Trophoblast cell (in vitro differentiated cells and primary cell): ENCODE measurements at regions not wholly inside any gene's neighbourhood (a gene's known extent, or its start where the extent isn't known, plus 50 kb on each side); places are given as distances from the start of the nearest gene placed in this dataset.

Experiments
- DNase-seq, 2 donors: peaks; one replicate each; pipeline ENCODE4 v3.0.0-alpha.2; 2016
- H2AFZ ChIP-seq: 2 replicates; pipeline ENCODE4 v1.6.1; 2013; ENCODE audit warnings: low read length, moderate library complexity, mild to moderate bottlenecking; ENCODE audit not compliant: insufficient read depth, poor library complexity
- H2AK5ac ChIP-seq: 2 replicates; pipeline ENCODE4 v1.6.1; 2013; ENCODE audit warnings: mild to moderate bottlenecking, low read length
- H2BK120ac ChIP-seq: 2 replicates; pipeline ENCODE4 v1.6.1; 2013; ENCODE audit warnings: low read length, mild to moderate bottlenecking, moderate library complexity; ENCODE audit not compliant: insufficient read depth, poor library complexity
- H2BK12ac ChIP-seq: 2 replicates; pipeline ENCODE4 v1.6.1; 2013; ENCODE audit warnings: mild to moderate bottlenecking, low read length, moderate library complexity
- H2BK5ac ChIP-seq: 2 replicates; pipeline ENCODE4 v1.6.1; 2013; ENCODE audit warnings: low read length, low read depth, moderate library complexity, mild to moderate bottlenecking; ENCODE audit not compliant: poor library complexity
- H3K14ac ChIP-seq: 2 replicates; pipeline ENCODE4 v1.6.1; 2013; ENCODE audit warnings: mild to moderate bottlenecking, low read length
- H3K18ac ChIP-seq: 2 replicates; pipeline ENCODE4 v1.6.1; 2013; ENCODE audit warnings: mild to moderate bottlenecking, low read length
- H3K23ac ChIP-seq: 2 replicates; pipeline ENCODE4 v1.6.1; 2013; ENCODE audit warnings: low read length
- H3K27ac ChIP-seq: 2 replicates; pipeline ENCODE4 v1.5.1; 2013; ENCODE audit warnings: low read depth, mild to moderate bottlenecking, inconsistent platforms, low read length, moderate library complexity
- H3K27me3 ChIP-seq: 2 replicates; pipeline ENCODE4 v1.6.1; 2013; ENCODE audit warnings: inconsistent platforms, mild to moderate bottlenecking, low read length, moderate library complexity; ENCODE audit not compliant: insufficient read depth
- H3K36me3 ChIP-seq, 2 experiments: 1 replicate in 1 of 2; 2 replicates in 1 of 2; pipeline ENCODE4 v1.6.1; 2013; ENCODE audit warnings: low read length in 2 of 2, mild to moderate bottlenecking in 2 of 2, moderate library complexity in 1 of 2; ENCODE audit not compliant: insufficient read depth in 2 of 2, control insufficient read depth in 1 of 2
- H3K4ac ChIP-seq: 2 replicates; pipeline ENCODE4 v1.6.1; 2013; ENCODE audit warnings: low read depth, mild to moderate bottlenecking, low read length, moderate library complexity
- H3K4me1 ChIP-seq, 2 experiments: 1 replicate in 1 of 2; 2 replicates in 1 of 2; pipeline ENCODE4 v1.6.1; 2013; ENCODE audit warnings: low read length in 2 of 2, mild to moderate bottlenecking in 2 of 2, moderate library complexity in 1 of 2; ENCODE audit not compliant: insufficient read depth in 2 of 2, control insufficient read depth in 1 of 2
- H3K4me2 ChIP-seq: 2 replicates; pipeline ENCODE4 v1.6.1; 2013; ENCODE audit warnings: inconsistent platforms, mild to moderate bottlenecking, low read length, moderate library complexity
- H3K4me3 ChIP-seq: 2 replicates; pipeline ENCODE4 v1.5.1; 2013; ENCODE audit warnings: mild to moderate bottlenecking, low read depth, low read length, inconsistent platforms
- H3K79me1 ChIP-seq: one replicate; pipeline ENCODE4 v1.6.1; 2013; ENCODE audit warnings: low read length
- H3K79me2 ChIP-seq: 2 replicates; pipeline ENCODE4 v1.6.1; 2013; ENCODE audit warnings: low read length, mild to moderate bottlenecking; ENCODE audit not compliant: control insufficient read depth, insufficient read depth, poor library complexity
- H3K9ac ChIP-seq: 2 replicates; pipeline ENCODE4 v1.6.1; 2013; ENCODE audit warnings: mild to moderate bottlenecking, low read length
- H3K9me3 ChIP-seq: 2 replicates; pipeline ENCODE4 v1.6.1; 2013; ENCODE audit warnings: low read depth, mild to moderate bottlenecking, control low read depth, inconsistent platforms, low read length; ENCODE audit not compliant: insufficient read depth
- H4K12ac ChIP-seq: 2 replicates; pipeline ENCODE4 v1.6.1; 2013; ENCODE audit warnings: low read depth, mild to moderate bottlenecking, low read length, moderate library complexity
- H4K8ac ChIP-seq: 2 replicates; pipeline ENCODE4 v1.6.1; 2013; ENCODE audit warnings: low read depth, mild to moderate bottlenecking, low read length, moderate library complexity
- H4K91ac ChIP-seq: one replicate; pipeline ENCODE4 v1.6.1; 2013; ENCODE audit warnings: low read depth, mild to moderate bottlenecking, low read length, moderate library complexity
- WGBS: extraction: QIAGEN DNeasy Blood & Tissue Kit; methylation state at CpG from one replicate; pipeline ENCODE4 v1.1.7; 2013; ENCODE audit warnings: missing lambda C conversion rate; ENCODE audit not compliant: insufficient read length, insufficient coverage; ENCODE audit errors: extremely low coverage; 5-methylcytosine and 5-hydroxymethylcytosine counted together

GRCh38 chr2:81266106-81266505 is 961.6 kb upstream of the LRRTM1 start:
- no peak overlapping the region for H2AK5ac ChIP-seq
- no peak overlapping the region for H3K27ac ChIP-seq
- no peaks in the 10 kb centered on the region for H3K79me1 ChIP-seq
- H3K18ac ChIP-seq: no peak overlapping the region
- H3K79me2 ChIP-seq: no peaks in the 10 kb centered on the region
- DNase-seq: peak in 1 of 2 donors; percentile 4
- no peak overlapping the region for H2AFZ ChIP-seq
- H4K12ac ChIP-seq: no peak overlapping the region
- H3K14ac ChIP-seq: no peak overlapping the region
- H3K36me3 ChIP-seq: no peaks in the 10 kb centered on the region
- no peak overlapping the region for H2BK12ac ChIP-seq
- H3K4me3 ChIP-seq: no peak overlapping the region
- WGBS: no CpG with 5 or more reads among the region's 1 CpG
- H3K4me1 ChIP-seq: no peaks in the 10 kb centered on the region
- H3K27me3 ChIP-seq: no peaks in the 10 kb centered on the region
- no peak overlapping the region for H2BK120ac ChIP-seq
- H4K8ac ChIP-seq: no peak overlapping the region
- no peak overlapping the region for H3K4me2 ChIP-seq
- H3K9me3 ChIP-seq: no peaks in the 10 kb centered on the region
- no peak overlapping the region for H2BK5ac ChIP-seq
- H3K4ac ChIP-seq: no peak overlapping the region
- H3K23ac ChIP-seq: no peak overlapping the region
- no peak overlapping the region for H3K9ac ChIP-seq
- no peak overlapping the region for H4K91ac ChIP-seq

- H3K9ac ChIP-seq: no peak overlapping the region
- no peak overlapping the region for H3K4me2 ChIP-seq
- no peaks in the 10 kb centered on the region for H3K4me1 ChIP-seq
- H3K79me2 ChIP-seq: no peaks in the 10 kb centered on the region
- H3K23ac ChIP-seq: no peak overlapping the region
- no peak overlapping the region for H2BK120ac ChIP-seq
- H4K91ac ChIP-seq: no peak overlapping the region
- no peaks in the 10 kb centered on the region for H3K27me3 ChIP-seq
- H3K4ac ChIP-seq: no peak overlapping the region
- no peak overlapping the region for H2BK5ac ChIP-seq
- H4K8ac ChIP-seq: no peak overlapping the region
- no peak overlapping the region for H2BK12ac ChIP-seq
- H3K9me3 ChIP-seq: no peaks in the 10 kb centered on the region
- H2AK5ac ChIP-seq: no peak overlapping the region
- no peak overlapping the region for H3K4me3 ChIP-seq
- H3K14ac ChIP-seq: no peak overlapping the region
- H3K18ac ChIP-seq: no peak overlapping the region
- H2AFZ ChIP-seq: no peak overlapping the region
- H3K79me1 ChIP-seq: no peaks in the 10 kb centered on the region
- no peak overlapping the region for H4K12ac ChIP-seq
- H3K27ac ChIP-seq: no peak overlapping the region
- no peaks in the 10 kb centered on the region for H3K36me3 ChIP-seq
- no peak for DNase-seq
These were observed 959.4 kb upstream of the LRRTM1 start for GRCh38 chr2:81263989-81264388.

DNA sequence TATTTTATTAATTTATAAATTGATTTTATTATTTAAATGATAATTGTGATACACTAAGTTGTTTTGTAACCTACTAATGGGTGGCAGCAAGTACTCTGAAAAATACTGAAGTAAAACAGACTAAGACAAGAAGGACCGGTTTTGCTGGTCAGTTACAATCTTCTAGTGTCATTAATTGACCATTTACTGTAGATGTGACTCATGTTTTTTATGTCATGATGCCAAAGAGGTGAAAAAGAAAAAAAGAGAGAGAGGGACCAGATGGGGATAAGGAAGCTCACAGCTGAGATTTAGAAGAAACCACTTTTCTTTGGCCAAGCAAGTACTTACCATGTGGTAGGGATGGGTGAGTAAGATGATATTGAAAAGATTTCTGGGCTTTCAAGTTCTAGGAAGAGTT is 955.8 kb upstream of the LRRTM1 start:
- no peak overlapping the region for H2AK5ac ChIP-seq
- no peaks in the 10 kb centered on the region for H3K79me1 ChIP-seq
- H3K9me3 ChIP-seq: no peaks in the 10 kb centered on the region
- no peak overlapping the region for H4K91ac ChIP-seq
- H2AFZ ChIP-seq: no peak overlapping the region
- no peak overlapping the region for H3K4me3 ChIP-seq
- no peak overlapping the region for H3K4me2 ChIP-seq
- H3K14ac ChIP-seq: no peak overlapping the region
- H3K4ac ChIP-seq: no peak overlapping the region
- H2BK12ac ChIP-seq: no peak overlapping the region
- H4K8ac ChIP-seq: no peak overlapping the region
- WGBS: no CpG with 5 or more reads among the region's 1 CpG
- no peak overlapping the region for H2BK120ac ChIP-seq
- H4K12ac ChIP-seq: no peak overlapping the region
- no peaks in the 10 kb centered on the region for H3K27me3 ChIP-seq
- no peak overlapping the region for H3K27ac ChIP-seq
- H3K23ac ChIP-seq: no peak overlapping the region
- H2BK5ac ChIP-seq: no peak overlapping the region
- no peak overlapping the region for H3K18ac ChIP-seq
- no peaks in the 10 kb centered on the region for H3K4me1 ChIP-seq
- H3K36me3 ChIP-seq: no peaks in the 10 kb centered on the region
- no peaks in the 10 kb centered on the region for H3K79me2 ChIP-seq
- peak in 1 of 2 donors; percentile 11 for DNase-seq
- no peak overlapping the region for H3K9ac ChIP-seq

GRCh38 chr2:81250270-81250669 is 945.7 kb upstream of the LRRTM1 start:
- no peaks in the 10 kb centered on the region for H3K9me3 ChIP-seq
- H3K23ac ChIP-seq: no peak overlapping the region
- no peak overlapping the region for H2AFZ ChIP-seq
- H2BK120ac ChIP-seq: no peak overlapping the region
- no peak overlapping the region for H3K4me3 ChIP-seq
- no peak overlapping the region for H3K14ac ChIP-seq
- H3K4me1 ChIP-seq: no peaks in the 10 kb centered on the region
- no CpG with 5 or more reads among the region's 3 CpGs for WGBS
- H2BK12ac ChIP-seq: no peak overlapping the region
- no peaks in the 10 kb centered on the region for H3K36me3 ChIP-seq
- no peak overlapping the region for H3K27ac ChIP-seq
- no peak overlapping the region for H4K8ac ChIP-seq
- no peak overlapping the region for H4K12ac ChIP-seq
- no peak overlapping the region for H3K9ac ChIP-seq
- no peaks in the 10 kb centered on the region for H3K79me2 ChIP-seq
- H3K4ac ChIP-seq: no peak overlapping the region
- DNase-seq: no peak
- no peak overlapping the region for H4K91ac ChIP-seq
- H3K4me2 ChIP-seq: no peak overlapping the region
- no peak overlapping the region for H2AK5ac ChIP-seq
- H3K79me1 ChIP-seq: no peaks in the 10 kb centered on the region
- H2BK5ac ChIP-seq: no peak overlapping the region
- H3K27me3 ChIP-seq: no peaks in the 10 kb centered on the region
- no peak overlapping the region for H3K18ac ChIP-seq
